ENCODE measurements at regions not wholly inside any gene's neighbourhood (a gene's known extent, or its start where the extent isn't known, plus 50 kb on each side); places are given as distances from the start of the nearest gene placed in this dataset.
"Not testable (repeated sequence)": the region's sequence is repeated elsewhere in the genome, so short reads cannot be mapped to it uniquely, and the experiment has no call there.

- DNase-seq, result no peak
These were observed 1265.8 kb downstream of the REEP3 start for GRCh38 chr10:64786989-64787388.

DNA sequence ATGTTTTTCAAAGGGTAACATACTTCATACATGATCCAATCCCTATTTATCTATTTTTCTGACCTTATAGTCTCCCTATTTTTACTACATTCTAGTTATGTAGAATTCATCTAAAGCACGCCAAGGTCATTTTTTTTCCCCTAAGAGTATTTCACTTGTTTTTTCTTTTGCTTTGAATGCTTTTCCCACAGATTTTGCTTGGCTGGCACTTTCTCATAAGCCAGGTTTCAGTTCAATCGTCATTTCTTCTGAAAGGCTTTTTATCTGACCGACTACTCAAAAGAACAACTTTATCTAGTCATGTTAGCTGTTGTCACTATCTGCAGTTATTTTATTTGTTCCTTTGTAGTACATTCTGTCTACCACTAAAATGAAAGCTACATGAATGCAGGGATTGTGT lies 1274.6 kb downstream of the REEP3 start:
- DNase-seq, result no peak

GRCh38 chr10:64798297-64798696 lies 1277.1 kb downstream of the REEP3 start:
- DNase-seq, result no peak

GRCh38 chr10:64808233-64808632 lies 1287.0 kb downstream of the REEP3 start:
- not testable (repeated sequence) for DNase-seq

DNA sequence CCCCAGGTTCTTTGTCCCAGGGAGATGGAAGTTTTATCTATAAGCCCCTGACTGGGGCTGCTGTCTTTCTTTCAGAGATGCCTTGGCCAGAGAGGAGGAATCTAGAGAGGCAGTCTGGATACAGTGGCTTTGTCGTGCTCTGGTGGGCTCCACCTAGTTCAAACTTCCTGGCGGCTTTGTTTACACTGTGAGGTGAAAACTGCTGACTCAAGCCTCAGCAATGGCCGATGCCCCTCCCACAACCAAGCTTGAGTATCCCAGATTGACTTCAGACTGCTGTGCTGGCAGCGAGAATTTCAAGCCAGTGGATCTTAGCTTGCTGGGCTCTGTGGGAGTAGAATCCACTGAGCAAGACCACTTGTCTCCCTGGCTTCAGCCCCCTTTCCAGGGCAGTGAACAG lies 1288.8 kb downstream of the REEP3 start:
- DNase-seq, result not testable (repeated sequence)

- no peak for DNase-seq
These were observed 1292.2 kb downstream of the REEP3 start for GRCh38 chr10:64813391-64813790.

- DNase-seq, result no peak
These were observed 1293.0 kb downstream of the REEP3 start for GRCh38 chr10:64814201-64814600.

DNA sequence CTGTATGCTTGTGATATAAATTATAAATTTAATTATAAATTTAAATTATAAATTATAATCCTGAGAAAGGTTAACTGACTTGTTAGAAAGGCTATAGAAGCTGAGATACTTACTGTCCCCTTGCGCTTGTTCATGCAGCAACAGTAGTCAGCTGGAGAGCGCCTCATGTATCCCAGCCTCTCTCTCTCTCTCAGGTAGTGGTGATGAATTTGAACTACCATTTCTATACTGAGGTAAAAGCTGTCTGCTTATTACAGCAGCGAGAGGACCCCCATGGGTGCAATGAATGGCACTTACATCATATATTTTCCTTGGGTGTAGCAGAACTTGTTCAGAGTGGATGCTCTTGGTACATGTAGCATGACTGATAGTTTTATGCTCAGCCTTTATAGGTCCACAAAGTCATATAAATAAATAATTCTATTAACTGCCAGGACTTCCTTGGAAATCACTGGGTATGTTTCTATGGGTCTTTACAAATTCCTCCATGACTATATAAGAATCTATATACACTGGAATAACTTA lies 1308.7 kb downstream of the REEP3 start:
- DNase-seq, result no peak

- DNase-seq, result no peak
These were observed 1309.7 kb downstream of the REEP3 start for GRCh38 chr10:64830869-64831268.

- DNase-seq, result no peak
These were observed 1319.1 kb downstream of the REEP3 start for GRCh38 chr10:64840341-64840740.

DNA sequence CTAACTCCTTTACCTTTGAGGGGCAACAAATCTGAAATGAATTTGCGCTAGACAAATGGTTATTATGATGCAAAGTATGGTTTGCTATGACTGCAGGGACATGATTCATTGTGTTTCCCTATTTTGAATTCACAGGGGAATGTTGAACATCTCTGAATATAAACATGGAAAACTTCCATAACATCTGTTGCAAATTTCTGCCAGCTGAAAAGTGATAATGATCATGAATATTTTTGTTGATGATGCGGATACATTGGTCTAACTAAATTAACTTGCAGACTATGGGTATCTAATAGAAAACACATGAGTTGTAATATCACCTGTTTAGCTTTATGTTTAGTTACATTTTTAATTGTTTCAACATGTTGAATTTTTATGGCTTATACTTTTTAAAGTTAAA lies 1325.5 kb downstream of the REEP3 start:
- no peak for DNase-seq

DNA sequence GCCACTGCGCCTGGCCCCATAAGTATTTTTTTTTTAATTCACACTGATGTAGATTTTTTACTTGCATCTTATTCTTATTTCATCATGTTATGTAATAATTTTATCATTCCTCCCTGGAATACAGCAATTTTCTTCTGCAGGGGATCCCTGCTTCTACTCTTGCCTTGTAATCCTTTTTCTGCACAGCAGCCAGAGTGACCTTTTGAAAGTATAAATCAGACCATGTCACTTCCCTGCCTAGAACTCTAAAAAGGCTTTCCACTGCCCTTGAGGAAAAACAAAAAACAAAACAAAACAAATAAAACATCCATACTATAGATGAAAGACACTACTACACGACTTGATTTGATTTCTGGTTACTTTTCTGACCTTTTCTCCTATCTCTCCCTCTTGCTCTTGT lies 1334.7 kb downstream of the REEP3 start:
- DNase-seq, result no peak

- DNase-seq, result no peak
These were observed 1338.7 kb downstream of the REEP3 start for GRCh38 chr10:64859911-64860310.

DNA sequence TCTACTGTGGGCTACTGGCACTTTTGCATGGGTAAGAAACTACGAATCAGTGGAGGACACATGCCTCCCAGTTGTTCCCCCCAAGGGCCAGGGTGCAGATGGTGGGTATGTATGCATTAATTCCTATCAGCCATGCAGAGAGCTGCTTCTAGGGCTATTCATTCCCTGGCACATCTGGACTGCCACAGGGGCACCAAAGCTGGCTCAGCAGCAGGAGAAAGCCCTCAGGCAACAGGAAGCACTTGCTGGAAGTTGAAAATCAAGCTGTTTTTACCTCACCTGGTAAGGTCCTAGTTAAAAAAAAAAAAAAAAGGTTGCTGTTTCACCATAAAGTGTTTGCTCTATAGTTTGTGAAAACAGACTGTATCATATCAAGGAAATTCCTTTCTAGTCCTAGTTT lies 1342.6 kb downstream of the REEP3 start:
- no peak for DNase-seq

- no peak for DNase-seq
These were observed 1346.3 kb downstream of the REEP3 start for GRCh38 chr10:64867501-64867962.

DNA sequence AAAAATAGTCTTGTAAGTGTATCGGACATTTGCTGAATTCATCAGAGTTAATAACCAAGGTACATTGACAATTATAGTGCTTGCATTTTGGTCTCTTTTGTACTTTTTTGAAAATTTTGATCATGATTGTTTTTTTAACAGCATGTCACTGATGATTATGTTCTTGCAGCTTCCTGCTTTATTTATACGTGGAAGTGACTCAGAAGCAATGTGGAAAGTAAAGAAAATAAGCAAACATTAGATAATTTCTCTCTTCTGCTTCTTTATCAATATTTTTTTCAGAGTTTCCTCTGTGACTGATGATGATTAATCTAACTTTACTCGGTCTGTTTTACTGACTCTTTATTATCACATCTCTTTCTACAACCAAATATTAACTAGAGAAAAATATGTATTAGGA lies 1351.9 kb downstream of the REEP3 start:
- no peak for DNase-seq

GRCh38 chr10:64873959-64874358 lies 1352.8 kb downstream of the REEP3 start:
- DNase-seq, result no peak

- DNase-seq, result no peak
These were observed 1359.3 kb downstream of the REEP3 start for GRCh38 chr10:64880546-64880945.

DNA sequence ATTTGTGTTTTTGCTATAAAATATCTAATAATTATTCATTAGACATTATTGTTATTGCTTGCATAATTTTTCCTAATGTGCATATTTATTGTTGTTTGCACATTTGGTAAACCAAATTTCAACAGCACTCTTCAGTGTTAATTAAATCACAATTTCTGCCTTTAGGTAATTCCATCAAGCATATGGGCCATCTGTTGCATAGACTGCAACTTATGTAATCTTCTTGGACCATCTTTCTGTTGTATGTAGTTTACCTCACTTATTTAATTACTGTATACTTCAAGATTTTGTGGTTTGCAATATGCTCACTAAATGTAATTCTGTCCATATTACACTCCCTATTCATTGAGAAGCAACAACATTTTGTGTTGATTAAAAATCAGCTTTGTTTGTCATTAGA lies 1360.1 kb downstream of the REEP3 start:
- no peak for DNase-seq

DNA sequence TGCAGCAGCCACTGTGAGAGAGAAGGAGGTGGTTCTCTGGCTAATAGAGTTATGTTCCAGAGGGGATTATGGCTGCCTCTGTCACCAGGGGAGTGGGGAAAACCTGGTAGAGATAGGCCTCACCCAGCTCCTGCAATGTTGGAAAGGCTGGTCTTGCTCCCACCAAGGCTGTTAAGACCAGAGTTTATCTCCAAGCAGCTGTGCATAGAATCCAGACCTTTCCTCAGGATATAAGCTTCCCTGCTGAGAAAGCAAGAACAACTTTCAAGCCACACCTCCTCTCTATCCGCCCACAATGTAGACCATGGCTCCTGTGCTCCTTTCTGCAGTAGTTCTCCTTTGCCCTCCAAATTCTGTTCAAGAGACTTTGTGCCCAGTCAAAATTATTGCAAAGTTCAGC lies 1375.4 kb downstream of the REEP3 start:
- DNase-seq, result no peak

- not testable (repeated sequence) for DNase-seq
These were observed 1385.1 kb downstream of the REEP3 start for GRCh38 chr10:64906311-64906710.

- not testable (repeated sequence) for DNase-seq
These were observed 1403.1 kb downstream of the REEP3 start for GRCh38 chr10:64924306-64924705.

DNA sequence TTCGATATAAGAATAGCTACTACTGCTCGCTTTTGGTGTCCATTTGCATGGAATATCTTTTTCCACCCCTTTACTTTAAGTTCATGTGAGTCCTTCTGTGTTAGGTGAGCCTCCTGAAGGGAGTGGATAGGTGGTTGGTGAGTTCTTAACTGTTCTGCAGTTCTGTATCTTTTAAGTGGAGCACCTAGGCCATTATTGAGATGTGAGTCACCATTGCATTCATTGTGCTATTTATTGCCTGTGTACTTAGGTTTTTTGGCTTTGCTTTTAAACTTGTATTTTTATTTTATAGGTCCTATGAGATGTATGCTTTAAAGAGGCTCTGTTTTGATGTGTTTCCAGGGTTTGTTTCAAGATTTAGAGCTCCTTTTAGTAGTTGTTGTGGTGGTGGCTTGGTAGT lies 1430.8 kb downstream of the REEP3 start:
- DNase-seq, result no peak

DNA sequence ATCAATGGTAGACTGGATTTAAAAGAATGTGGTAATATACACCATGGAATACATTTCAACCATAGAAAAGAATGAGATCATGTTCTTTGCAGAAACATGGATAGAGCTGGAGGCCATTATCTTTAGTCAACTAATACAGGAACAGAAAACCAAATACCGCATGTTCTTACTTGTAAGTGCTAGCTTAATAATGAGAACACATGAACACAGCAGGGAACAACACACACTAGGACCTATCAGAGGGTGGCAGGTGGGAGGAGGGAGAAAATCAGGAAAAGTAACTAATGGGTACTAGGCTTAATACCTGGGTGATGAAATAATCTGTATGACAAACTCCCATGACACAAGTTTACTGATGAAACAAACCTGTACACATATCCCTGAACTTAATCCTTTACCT lies 1435.2 kb downstream of the REEP3 start:
- no peak for DNase-seq

- no peak for DNase-seq
These were observed 1437.9 kb downstream of the REEP3 start for GRCh38 chr10:64959116-64959515.

- no peak for DNase-seq
These were observed 1438.7 kb downstream of the REEP3 start for GRCh38 chr10:64959883-64960282.

Measured in stimulated activated CD4-positive, alpha-beta T cell treated with anti-CD3 and anti-CD28 coated beads, Interleukin-12 subunit alpha, Interleukin-12 subunit beta, amount 100 ng/mL, for 4 hours (primary cell).